Ascending aorta (tissue), 2 donors: ENCODE measurements at regions not wholly inside any gene's neighbourhood (a gene's known extent, or its start where the extent isn't known, plus 50 kb on each side); places are given as distances from the start of the nearest gene placed in this dataset.

Experiments used
- DNase-seq, 2 donors: peaks; one replicate each; pipeline ENCODE4 v3.0.0-alpha.2; 2019; ENCODE audit warnings: low spot score in 2 of 2
- H3K27ac ChIP-seq, 2 donors: fragments of 200-600 bp; sonication (generic); one replicate each; pipeline ENCODE4 v1.5.1; 2016 to 2017; ENCODE audit warnings: mild to moderate bottlenecking in 1 of 2
- H3K27me3 ChIP-seq: fragments of 200-600 bp; sonication (generic); one replicate; pipeline ENCODE4 v1.5.1; 2017
- H3K36me3 ChIP-seq, 2 donors: fragments of 200-600 bp; sonication (generic); one replicate each; pipeline ENCODE4 v1.5.1; 2016
- H3K4me1 ChIP-seq, 2 donors: fragments of 200-600 bp; sonication (generic); one replicate each; pipeline ENCODE4 v1.5.1; 2016 to 2017; ENCODE audit warnings: mild to moderate bottlenecking in 1 of 2
- H3K4me3 ChIP-seq, 2 donors: fragments of 200-600 bp; sonication (generic); one replicate each; pipeline ENCODE4 v1.5.1; 2016 to 2017; ENCODE audit warnings: mild to moderate bottlenecking in 1 of 2
- H3K9me3 ChIP-seq, 2 donors: fragments of 200-600 bp; sonication (generic); one replicate each; pipeline ENCODE4 v1.5.1; 2016
- CTCF ChIP-seq, 3 experiments: fragments of 200-600 bp in 2 of 3; fragments of 450-650 bp in 1 of 3; sonication (generic) in 2 of 3; IDR thresholded peaks; one replicate each; pipeline ENCODE4 v1.5.1; 2016 to 2019; ENCODE audit warnings: antibody characterized with exemption in 3 of 3, mild to moderate bottlenecking in 1 of 3, moderate library complexity in 1 of 3
- intact Hi-C: fragments of 100-400 bp; cut with DNase I; formaldehyde crosslinking; loops from one replicate; pipeline ENCODE4 v1.15.1; 2023

GRCh38 chr11:87417951-87418350 lies 380.2 kb downstream of the TMEM135 start:
- intact Hi-C loops: no loop called here
- Histone ChIP-seq H3K4me1 (peaks cover 3 to 9% of the 10 kb centered on the region in 2 donors), H3K36me3 (no peaks in the 10 kb centered on the region), H3K27me3 (no peaks in the 10 kb centered on the region), H3K27ac (no peak overlapping the region), H3K9me3 (no peaks in the 10 kb centered on the region), H3K4me3 (no peak overlapping the region)
- no peak for TF ChIP-seq CTCF (IDR thresholded peaks at IDR 0.05)
- DNase-seq: no peak

DNA sequence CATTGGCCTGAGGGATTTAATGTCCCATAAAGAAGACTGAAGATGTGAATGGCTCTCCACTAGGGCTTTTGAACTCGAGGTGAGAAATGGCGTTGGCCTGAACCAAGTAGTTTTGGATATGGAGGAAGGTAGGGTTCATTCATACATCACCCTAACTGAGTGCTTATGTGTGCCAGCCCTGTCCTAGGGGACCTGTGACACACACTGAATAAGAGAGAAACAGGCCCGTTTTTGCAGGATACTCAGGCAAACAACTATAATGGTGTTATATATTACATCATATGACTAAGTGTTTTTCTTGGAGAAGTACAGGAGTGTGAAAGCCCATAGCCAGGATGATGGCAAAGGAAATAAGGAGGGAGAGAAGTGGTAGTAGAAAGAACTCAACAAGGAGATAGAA lies 368.1 kb downstream of the TMEM135 start:
- peak; percentile 27 to 75 for DNase-seq

GRCh38 chr11:87405356-87405755 lies 367.6 kb downstream of the TMEM135 start:
- peak overlapping the region; percentile 10 to 59 for H3K27ac ChIP-seq
- H3K9me3 ChIP-seq: no peaks in the 10 kb centered on the region

More for the DNA sequence above, 368.1 kb downstream of the TMEM135 start:
- peak overlapping the region; percentile 10 to 59 for H3K27ac ChIP-seq
- no peaks in the 10 kb centered on the region for H3K9me3 ChIP-seq
- H3K27me3 ChIP-seq: no peaks in the 10 kb centered on the region
- H3K4me3 ChIP-seq: no peak overlapping the region
- H3K4me1 ChIP-seq: peaks cover 0 to 3% of the 10 kb centered on the region in 2 donors
- H3K36me3 ChIP-seq: no peaks in the 10 kb centered on the region
- intact Hi-C loops: no loop called here
- no peak for TF ChIP-seq CTCF (IDR thresholded peaks at IDR 0.05)

GRCh38 chr11:87401653-87402052 lies 363.9 kb downstream of the TMEM135 start:
- intact Hi-C loops: no loop called here
- peaks cover 0 to 3% of the 10 kb centered on the region in 2 donors for H3K4me1 ChIP-seq

More at GRCh38 chr11:87405356-87405755, 367.6 kb downstream of the TMEM135 start:
- no peaks in the 10 kb centered on the region for H3K36me3 ChIP-seq
- H3K4me1 ChIP-seq: peaks cover 0 to 3% of the 10 kb centered on the region in 2 donors
- intact Hi-C loops: no loop called here
- no peak for TF ChIP-seq CTCF (IDR thresholded peaks at IDR 0.05)
- DNase-seq: no peak
- H3K27me3 ChIP-seq: no peaks in the 10 kb centered on the region
- no peak overlapping the region for H3K4me3 ChIP-seq

GRCh38 chr11:87399341-87399740 lies 361.6 kb downstream of the TMEM135 start:
- TF ChIP-seq CTCF (IDR thresholded peaks at IDR 0.05): no peak
- Histone ChIP-seq H3K4me3 (no peak overlapping the region), H3K36me3 (no peaks in the 10 kb centered on the region), H3K4me1 (no peaks in the 10 kb centered on the region), H3K27ac (no peak overlapping the region), H3K9me3 (peaks cover 0 to 5% of the 10 kb centered on the region in 2 donors), H3K27me3 (no peaks in the 10 kb centered on the region)
- no peak for DNase-seq
- intact Hi-C loops: no loop called here

More at GRCh38 chr11:87401653-87402052, 363.9 kb downstream of the TMEM135 start:
- Histone ChIP-seq H3K27ac (no peak overlapping the region), H3K36me3 (no peaks in the 10 kb centered on the region), H3K27me3 (no peaks in the 10 kb centered on the region), H3K9me3 (no peaks in the 10 kb centered on the region), H3K4me3 (no peak overlapping the region)
- DNase-seq: no peak
- no peak for TF ChIP-seq CTCF (IDR thresholded peaks at IDR 0.05)

- intact Hi-C loops: no loop called here
- TF ChIP-seq CTCF (IDR thresholded peaks at IDR 0.05): no peak
- H3K27ac ChIP-seq: no peak overlapping the region
- H3K36me3 ChIP-seq: no peaks in the 10 kb centered on the region
- DNase-seq: no peak
- peaks cover 0 to 6% of the 10 kb centered on the region in 2 donors for H3K9me3 ChIP-seq
- H3K4me1 ChIP-seq: no peaks in the 10 kb centered on the region
- H3K27me3 ChIP-seq: no peaks in the 10 kb centered on the region
- H3K4me3 ChIP-seq: no peak overlapping the region
These were observed 361.2 kb downstream of the TMEM135 start for GRCh38 chr11:87398931-87399330.
